ENCODE measurements at regions not wholly inside any gene's neighbourhood (a gene's known extent, or its start where the extent isn't known, plus 50 kb on each side); places are given as distances from the start of the nearest gene placed in this dataset.

DNA sequence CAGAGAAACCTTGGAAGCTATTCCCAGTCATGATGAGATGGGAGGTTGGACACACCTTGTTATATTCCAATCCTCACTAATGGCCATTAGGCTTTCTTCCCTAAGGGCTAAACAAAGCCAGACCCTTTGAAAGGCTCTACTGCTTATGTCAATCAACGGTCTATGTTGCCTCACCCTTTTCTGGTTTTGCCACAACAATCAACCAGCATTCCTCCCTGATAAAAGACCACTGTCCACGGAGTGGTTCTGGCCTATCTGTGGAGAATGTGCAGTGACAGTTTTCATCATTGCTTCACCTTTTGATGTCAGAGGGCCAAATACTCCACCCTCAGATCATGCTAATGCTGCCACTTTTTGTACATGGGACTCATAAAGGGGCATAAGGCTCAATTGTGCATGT is 913.4 kb downstream of the RPA4 start:
- CTCF ChIA-PET = no interaction called here
- H2AFZ ChIP-seq (ENCODE audit: low read depth, low read length) = no peak overlapping the region
- no peak for DNase-seq (ENCODE audit: low read depth, low spot score)
- H4K20me1 ChIP-seq (replicated peaks; ENCODE audit: control insufficient read depth, extremely low read depth, insufficient read depth, low read length) = no peaks in the 10 kb centered on the region
- no peak for FAIRE-seq
- no peak overlapping the region for H3K9ac ChIP-seq (replicated peaks; ENCODE audit: extremely low read depth, insufficient read depth, low read length)
- H3K27me3 ChIP-seq (ENCODE audit: control insufficient read depth in 2 of 2, insufficient read depth in 2 of 2, low read length in 2 of 2) = no peaks in the 10 kb centered on the region
- H3K4me1 ChIP-seq (ENCODE audit: control insufficient read depth, extremely low read depth, insufficient read depth, low read length) = no peaks in the 10 kb centered on the region
- no peaks in the 10 kb centered on the region for H3K9me3 ChIP-seq (replicated peaks; ENCODE audit: control insufficient read depth, insufficient read depth, low read length)
- dilution Hi-C loops (cut with MboI; ENCODE audit: extremely low pct_ligation_motif_present, low sequenced_read_pairs) (no loop called here), intact Hi-C loops (cut with micrococcal nuclease) (no loop called here)
- H3K27ac ChIP-seq (ENCODE audit: insufficient read depth, low read depth, low read length) = no peak overlapping the region
- POLR2A ChIA-PET = no interaction called here
- no peaks in the 10 kb centered on the region for H3K9me1 ChIP-seq (replicated peaks; ENCODE audit: control insufficient read depth, extremely low read depth, insufficient read depth, low read length)
- H3K4me3 ChIP-seq (replicated peaks in 1 of 3; ENCODE audit: insufficient read depth in 1 of 3, low read depth in 1 of 3, low read length in 3 of 3) = no peak overlapping the region
- H3K4me2 ChIP-seq (ENCODE audit: insufficient read depth, low read length) = no peak overlapping the region
- no peaks in the 10 kb centered on the region for H3K36me3 ChIP-seq (ENCODE audit: control insufficient read depth in 2 of 2, extremely low read depth in 1 of 2, insufficient read depth in 2 of 2, low read length in 2 of 2)
- no TSS peak for BruUV-seq (replicated peaks)
- no peaks in the 10 kb centered on the region for H3K79me2 ChIP-seq (ENCODE audit: control insufficient read depth, insufficient read depth, low read length)
- TF ChIP-seq GATA2 (IDR thresholded peaks at IDR 0.05; ENCODE audit: insufficient read depth, insufficient read length, low read depth, low read length) = no peak
- TF ChIP-seq, protein P1, sequence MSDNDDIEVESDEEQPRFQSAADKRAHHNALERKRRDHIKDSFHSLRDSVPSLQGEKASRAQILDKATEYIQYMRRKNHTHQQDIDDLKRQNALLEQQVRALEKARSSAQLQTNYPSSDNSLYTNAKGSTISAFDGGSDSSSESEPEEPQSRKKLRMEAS (IDR thresholded peaks at IDR 0.05; ENCODE audit: insufficient read depth, insufficient read length) = no peak
- TF ChIP-seq JUN (IDR thresholded peaks at IDR 0.05; ENCODE audit: borderline replicate concordance, insufficient read depth, insufficient read length, low read depth) = no peak
- no peak for TF ChIP-seq MYC (IDR thresholded peaks at IDR 0.05; ENCODE audit: low read depth, low read length)
- TF ChIP-seq POLR2A (IDR thresholded peaks at IDR 0.05; ENCODE audit: low read depth, low read length) = no peak
- TF ChIP-seq, protein P2, sequence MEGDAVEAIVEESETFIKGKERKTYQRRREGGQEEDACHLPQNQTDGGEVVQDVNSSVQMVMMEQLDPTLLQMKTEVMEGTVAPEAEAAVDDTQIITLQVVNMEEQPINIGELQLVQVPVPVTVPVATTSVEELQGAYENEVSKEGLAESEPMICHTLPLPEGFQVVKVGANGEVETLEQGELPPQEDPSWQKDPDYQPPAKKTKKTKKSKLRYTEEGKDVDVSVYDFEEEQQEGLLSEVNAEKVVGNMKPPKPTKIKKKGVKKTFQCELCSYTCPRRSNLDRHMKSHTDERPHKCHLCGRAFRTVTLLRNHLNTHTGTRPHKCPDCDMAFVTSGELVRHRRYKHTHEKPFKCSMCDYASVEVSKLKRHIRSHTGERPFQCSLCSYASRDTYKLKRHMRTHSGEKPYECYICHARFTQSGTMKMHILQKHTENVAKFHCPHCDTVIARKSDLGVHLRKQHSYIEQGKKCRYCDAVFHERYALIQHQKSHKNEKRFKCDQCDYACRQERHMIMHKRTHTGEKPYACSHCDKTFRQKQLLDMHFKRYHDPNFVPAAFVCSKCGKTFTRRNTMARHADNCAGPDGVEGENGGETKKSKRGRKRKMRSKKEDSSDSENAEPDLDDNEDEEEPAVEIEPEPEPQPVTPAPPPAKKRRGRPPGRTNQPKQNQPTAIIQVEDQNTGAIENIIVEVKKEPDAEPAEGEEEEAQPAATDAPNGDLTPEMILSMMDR (IDR thresholded peaks at IDR 0.05; ENCODE audit: extremely low read depth in 1 of 2, insufficient read depth in 1 of 2, low read depth in 1 of 2, low read length in 2 of 2) = no peak
- no peak for TF ChIP-seq EZH2 (IDR thresholded peaks at IDR 0.05; ENCODE audit: borderline replicate concordance, low read depth, low read length, severe bottlenecking)
- TF ChIP-seq FOS (IDR thresholded peaks at IDR 0.05; ENCODE audit: borderline replicate concordance, insufficient read depth, low read length) = no peak
- TF ChIP-seq POLR2AphosphoS5 (IDR thresholded peaks at IDR 0.05; ENCODE audit: insufficient read depth, low read depth, low read length) = no peak
